GM19395 (cell line): ENCODE measurements at regions not wholly inside any gene's neighbourhood (a gene's known extent, or its start where the extent isn't known, plus 50 kb on each side); places are given as distances from the start of the nearest gene placed in this dataset.

ENCODE experiments used
- ATAC-seq: cut with Tn5 transposase; IDR thresholded peaks from one replicate; pipeline ENCODE4 v1.9.1; 2021; ENCODE audit warnings: mild to moderate bottlenecking, moderate library complexity; ENCODE audit not compliant: unreplicated experiment

DNA sequence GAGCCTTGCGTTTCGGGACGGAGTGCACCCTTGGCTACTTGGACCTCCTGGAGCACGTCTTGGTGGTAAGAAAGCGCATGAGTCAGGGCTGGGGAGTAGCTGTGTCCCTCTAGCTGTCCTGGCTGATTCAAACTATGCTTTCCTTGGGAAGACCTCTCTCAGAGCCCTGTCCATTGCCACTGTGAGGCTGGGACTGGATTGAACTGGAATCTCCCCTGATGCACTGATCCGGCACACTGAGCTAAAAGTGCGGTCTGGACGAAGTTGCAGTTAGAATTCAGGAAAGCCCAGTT is 232.6 kb upstream of the TPM1 start:
- ATAC-seq, result no peak

DNA sequence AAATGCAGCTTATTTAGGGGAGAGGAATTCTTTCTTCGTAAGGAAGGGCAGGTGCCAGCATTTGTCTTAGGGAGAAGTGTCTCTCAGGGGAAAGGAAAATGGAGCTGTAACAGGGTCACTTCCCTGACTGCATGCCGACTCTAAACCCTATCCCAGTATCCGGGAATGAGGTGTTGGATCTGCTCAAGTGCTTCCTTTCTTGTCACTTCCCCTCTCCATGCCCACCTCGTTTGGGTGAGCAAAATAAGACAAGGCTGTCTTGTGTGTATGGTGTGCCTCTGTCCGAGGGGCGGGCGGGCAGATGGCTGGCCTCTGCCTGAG is 230.1 kb upstream of the TPM1 start:
- ATAC-seq, result no peak

DNA sequence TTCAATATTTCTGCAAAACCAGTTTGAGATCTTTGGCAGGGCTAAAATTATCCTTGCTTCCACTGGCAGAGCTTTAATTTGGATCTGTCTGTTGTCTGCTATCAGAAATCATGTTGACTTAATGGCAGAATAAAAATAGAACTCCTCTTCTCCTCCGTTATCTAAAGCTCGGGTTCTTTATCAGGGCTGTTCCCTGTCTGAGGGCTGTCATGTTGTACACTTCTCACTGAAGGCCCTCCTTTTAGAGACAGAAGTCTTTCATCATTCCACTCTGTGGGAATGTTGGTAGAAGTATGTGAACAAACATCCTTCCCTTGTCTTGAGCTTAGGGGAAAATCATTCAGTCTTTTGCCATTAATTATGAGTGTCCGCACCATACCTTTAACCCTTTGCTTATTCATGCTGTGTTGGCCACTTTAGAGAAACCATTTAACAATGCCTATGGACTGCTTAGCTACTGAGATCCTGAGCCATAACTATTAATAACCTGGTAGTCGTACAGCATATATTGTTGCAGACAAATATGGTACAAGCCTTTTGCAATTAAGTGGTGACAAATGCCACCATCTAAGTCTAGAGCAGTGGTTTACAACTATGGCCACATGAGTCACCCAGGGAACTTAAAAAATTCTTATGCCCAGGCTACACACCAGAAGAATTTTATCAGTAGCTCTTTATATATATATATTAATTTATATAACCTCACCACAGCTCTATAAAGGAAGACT is 226.0 kb upstream of the TPM1 start:
- ATAC-seq, result no peak

DNA sequence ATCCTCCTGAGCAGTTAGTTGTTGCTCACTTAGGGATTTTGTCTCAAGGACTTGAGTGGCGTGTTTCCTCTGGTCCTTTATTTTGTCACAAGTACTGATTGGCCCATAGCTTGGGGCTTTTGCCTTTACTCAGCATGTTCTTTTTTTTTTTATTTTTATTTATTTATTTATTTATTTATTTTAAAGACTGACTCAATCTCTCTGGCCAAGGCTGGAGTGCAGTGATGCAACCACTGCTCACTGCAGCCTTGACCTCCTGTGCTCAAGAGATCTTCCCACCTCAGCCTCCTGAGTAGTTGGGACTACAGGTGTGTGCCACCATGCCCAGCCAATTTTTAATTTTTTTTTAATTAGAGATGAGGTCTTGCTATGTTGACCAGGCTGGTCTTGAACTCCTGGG is 223.9 kb upstream of the TPM1 start:
- no peak for ATAC-seq

DNA sequence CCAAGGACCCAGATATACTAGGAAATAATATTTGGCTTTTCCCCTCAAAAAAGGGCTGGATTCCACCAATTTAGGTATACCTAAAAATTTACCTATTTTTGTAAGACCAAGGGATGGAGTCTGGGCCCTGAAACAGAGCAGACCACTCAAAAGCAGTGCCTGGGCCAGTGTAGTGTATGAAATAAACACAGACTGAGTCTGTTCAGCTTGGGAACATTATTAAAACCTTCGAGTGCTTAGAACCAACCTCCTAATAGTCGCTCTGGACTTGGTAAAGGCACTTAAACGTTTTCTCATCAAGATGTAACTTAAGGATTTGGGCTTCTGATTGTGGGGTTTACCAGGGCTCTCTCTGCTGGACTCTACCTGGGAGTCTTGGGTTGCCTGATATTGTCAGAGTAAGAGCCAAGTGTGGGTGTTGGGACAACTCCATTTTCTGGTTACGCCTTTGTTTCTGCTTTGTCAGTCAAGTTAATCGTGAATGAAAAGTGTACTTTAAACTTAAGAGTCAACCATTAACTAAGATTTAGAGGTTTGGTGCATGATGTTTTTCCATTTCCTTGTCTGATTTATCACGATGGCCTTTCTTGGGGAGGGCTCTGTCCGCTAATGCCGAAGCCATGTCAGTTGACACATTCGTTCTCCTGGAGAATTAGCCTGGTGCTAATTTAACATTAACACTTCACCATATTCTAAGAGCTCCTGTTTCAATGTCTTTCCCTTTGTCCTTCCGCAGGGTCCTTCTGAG is 221.0 kb upstream of the TPM1 start:
- no peak for ATAC-seq

DNA sequence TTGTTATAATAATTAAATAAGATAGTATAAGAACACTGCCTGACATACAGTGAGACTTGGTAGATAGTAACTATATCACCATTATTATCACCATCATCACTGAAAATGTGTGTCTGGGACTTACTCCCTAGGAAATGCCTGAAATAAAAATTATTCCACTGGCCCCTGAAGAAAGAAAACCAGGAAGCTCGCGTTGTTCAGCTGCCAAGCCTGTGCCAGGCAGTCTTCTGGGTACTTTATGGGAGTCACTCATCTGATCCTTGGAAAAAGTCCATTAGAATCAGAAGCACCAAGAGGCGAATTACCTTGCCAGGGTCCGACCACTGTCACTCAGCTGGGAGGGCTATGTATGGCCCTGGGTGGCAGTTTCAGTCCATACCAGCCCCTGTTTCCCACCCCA is 220.3 kb upstream of the TPM1 start:
- ATAC-seq, result no peak

GRCh38 chr15:62823561-62823960 is 219.0 kb upstream of the TPM1 start:
- no peak for ATAC-seq

- ATAC-seq, result no peak
These were observed 218.2 kb upstream of the TPM1 start for GRCh38 chr15:62824111-62825015.

- no peak for ATAC-seq
These were observed 217.4 kb upstream of the TPM1 start for GRCh38 chr15:62825191-62825590.

DNA sequence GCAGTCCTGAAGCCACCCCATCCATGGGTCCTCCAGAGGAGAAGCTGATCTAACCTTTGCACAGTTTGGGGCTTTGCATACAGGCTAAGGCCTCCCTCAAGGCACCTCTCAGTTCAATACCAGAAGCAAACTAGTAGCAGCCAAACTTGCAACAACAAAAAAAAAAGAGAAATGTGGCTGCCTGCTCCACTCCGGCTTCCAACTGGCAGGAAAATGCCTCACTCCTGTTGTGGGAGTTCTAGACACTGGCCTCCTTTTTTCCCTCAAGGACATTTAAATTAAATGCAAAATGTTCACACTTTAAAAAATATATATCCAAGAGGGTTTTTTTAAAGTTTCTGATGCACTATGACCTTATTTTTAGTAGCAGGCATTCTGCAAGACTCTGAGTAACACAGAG is 216.0 kb upstream of the TPM1 start:
- no peak for ATAC-seq

DNA sequence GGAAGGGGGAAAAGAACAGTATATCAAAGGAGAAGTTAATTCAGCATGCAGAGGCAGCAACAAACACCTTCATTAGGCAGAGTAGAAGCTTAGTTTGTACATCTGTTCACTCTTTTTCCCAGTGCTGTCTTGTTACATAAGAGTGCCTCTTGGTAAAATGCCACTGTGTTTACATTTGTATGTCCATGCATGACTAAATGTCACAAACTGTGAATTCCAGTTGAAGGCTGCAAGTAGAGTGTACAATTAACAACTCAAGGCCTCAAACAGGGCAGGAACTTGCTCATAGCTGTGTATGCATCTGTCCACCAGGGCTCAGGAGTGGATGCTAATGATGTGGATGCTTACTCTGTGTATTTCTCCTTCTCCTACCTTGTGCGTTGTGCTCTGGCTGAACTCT is 214.2 kb upstream of the TPM1 start:
- ATAC-seq, result no peak

- ATAC-seq, result no peak
These were observed 210.3 kb upstream of the TPM1 start for GRCh38 chr15:62832231-62832630.

DNA sequence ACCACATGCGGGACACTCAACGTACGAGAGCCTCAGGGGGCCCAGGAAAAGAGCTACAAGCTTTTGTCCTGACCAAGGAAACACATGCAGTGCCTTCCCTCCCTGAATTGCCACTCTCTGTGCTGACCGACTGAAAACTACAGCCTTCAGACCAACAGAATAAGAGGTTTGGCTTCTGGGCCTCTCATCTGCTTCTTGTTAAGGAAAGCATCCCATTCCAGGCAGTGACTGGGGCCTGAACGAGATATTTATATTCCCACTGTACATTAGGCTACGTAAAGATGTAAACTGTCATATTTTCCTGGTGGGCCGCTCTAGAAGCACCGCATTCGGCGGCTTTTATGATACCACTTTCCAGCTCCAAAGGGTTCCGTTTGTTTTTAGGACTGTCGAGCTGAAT is 208.9 kb upstream of the TPM1 start:
- no peak for ATAC-seq

DNA sequence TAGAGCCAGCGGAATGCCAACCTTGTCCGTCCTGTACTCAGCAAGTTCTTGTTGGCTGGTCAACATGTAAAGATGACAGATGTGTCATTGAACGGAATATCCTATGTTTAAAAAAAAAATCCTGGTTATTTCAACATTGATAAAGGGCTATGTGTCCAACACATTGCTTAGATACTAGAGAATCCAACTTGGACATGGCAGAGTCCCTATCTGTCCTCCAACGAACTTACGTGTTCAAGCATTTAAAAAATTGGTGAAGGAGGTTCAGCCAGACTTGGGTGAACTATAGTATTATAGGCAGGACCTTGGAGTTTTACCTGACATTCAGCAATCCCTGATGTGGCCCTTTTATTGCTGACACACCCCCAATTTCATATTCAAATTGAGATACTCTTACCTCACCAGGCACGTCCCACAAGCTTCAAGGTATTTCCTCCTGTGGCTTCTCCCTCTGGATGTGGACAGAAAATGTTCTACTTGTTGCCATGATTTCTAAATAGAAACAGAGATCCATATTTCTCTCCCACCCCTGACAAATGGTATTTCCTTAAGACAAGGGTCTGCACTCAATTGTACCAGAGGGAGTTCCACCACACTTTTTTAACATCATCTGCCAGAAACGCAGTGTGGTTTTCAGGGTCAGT is 207.7 kb upstream of the TPM1 start:
- no peak for ATAC-seq

- ATAC-seq, result no peak
These were observed 207.2 kb upstream of the TPM1 start for GRCh38 chr15:62835351-62835750.

GRCh38 chr15:62835762-62836161 is 206.8 kb upstream of the TPM1 start:
- ATAC-seq, result no peak

GRCh38 chr15:62840526-62841268 is 201.8 kb upstream of the TPM1 start:
- ATAC-seq, result no peak

- no peak for ATAC-seq
These were observed 201.3 kb upstream of the TPM1 start for GRCh38 chr15:62841269-62841628.

DNA sequence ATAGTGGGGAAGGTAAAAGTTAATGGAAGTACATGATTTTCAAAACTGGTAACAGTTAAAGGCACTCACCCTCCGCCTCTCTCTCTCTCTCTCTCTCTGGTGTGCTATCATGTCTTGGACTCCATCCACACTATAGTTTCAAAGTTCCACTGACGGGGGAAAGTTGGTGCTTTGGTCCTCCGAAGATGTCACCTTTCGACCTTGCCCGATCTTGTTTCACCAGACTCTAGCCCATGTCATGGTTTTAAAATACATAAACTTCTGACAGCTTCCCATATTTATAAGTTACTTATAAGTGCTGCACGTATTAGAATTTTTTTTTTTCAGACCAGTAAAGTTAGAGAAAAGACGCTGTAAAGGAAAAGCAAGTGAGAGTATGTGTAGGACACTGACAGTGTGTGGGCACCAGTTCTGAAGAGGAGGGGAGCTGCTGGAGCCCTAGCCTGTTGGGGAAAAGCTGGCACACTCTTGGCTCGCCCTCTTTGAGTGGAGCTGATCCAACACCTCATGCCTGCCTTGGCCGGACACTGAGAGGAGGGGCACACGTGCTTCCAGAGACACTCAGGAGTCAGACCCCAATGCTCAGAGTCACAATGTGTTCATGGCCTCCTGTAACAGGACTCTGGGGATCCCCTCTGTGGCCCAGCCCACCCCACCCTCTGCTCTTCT is 200.5 kb upstream of the TPM1 start:
- no peak for ATAC-seq

DNA sequence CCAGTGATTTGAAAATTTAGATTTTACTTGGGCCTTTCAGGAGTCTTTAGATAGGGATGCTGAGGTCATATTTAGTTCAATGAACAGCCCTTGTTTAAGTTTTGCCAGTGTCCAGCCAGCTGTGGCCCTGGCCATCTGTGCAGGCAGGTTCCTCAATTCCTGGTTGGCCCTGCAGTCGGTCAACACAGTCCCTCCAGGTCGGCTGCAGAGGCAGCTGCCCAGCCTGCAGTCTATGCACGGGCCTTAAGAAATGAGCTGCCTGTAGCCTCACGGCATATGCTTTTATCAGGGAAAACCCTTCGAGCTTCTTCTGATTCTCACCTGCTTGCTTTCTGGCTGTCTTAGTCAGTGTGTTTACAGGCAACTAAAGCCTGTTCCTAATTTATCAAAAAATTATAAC is 199.2 kb upstream of the TPM1 start:
- ATAC-seq, result no peak
